Calu3 (cell line): ENCODE measurements at regions not wholly inside any gene's neighbourhood (a gene's known extent, or its start where the extent isn't known, plus 50 kb on each side); places are given as distances from the start of the nearest gene placed in this dataset.

Experiments used
- BruUV-seq: library from RNA; stranded (reverse); fragments of 400-500 nt; replicated peaks from 2 replicates; lab custom pipeline; 2021; lab: Mats Ljungman, UMichigan
- CTCF ChIA-PET: fragments of 300-600 bp; sonication (Branson Sonifier 250); formaldehyde crosslinking; loops from one replicate; lab custom pipeline; 2022; ENCODE audit warnings: antibody characterized with exemption; lab: Charles Lee
- DNase-seq: peaks from one replicate; pipeline ENCODE4 v3.0.0; 2022
- H3K27ac Mint-ChIP-seq: one replicate; pipeline ENCODE4 v1.8.0; 2022; ENCODE audit warnings: mixed read lengths; ENCODE audit not compliant: unreplicated experiment
- H3K27me3 Mint-ChIP-seq: one replicate; pipeline ENCODE4 v1.8.0; 2022; ENCODE audit warnings: mixed read lengths; ENCODE audit not compliant: unreplicated experiment
- H3K36me3 Mint-ChIP-seq: one replicate; pipeline ENCODE4 v1.8.0; 2022; ENCODE audit warnings: mild to moderate bottlenecking, moderate library complexity, mixed read lengths; ENCODE audit not compliant: insufficient read depth, unreplicated experiment
- H3K4me1 Mint-ChIP-seq: one replicate; pipeline ENCODE4 v1.8.0; 2022; ENCODE audit warnings: mild to moderate bottlenecking, low read depth, mixed read lengths; ENCODE audit not compliant: unreplicated experiment
- H3K4me3 Mint-ChIP-seq: one replicate; pipeline ENCODE4 v1.8.0; 2022; ENCODE audit warnings: mild to moderate bottlenecking, low read depth, moderate library complexity, mixed read lengths; ENCODE audit not compliant: unreplicated experiment
- H3K9me3 Mint-ChIP-seq: one replicate; pipeline ENCODE4 v1.8.0; 2022; ENCODE audit warnings: low read depth, mixed read lengths; ENCODE audit not compliant: unreplicated experiment
- CTCF ChIP-seq: fragments of 200-600 bp; IDR thresholded peaks from one replicate; pipeline ENCODE4 v1.8.0; 2022; ENCODE audit warnings: antibody characterized with exemption; ENCODE audit not compliant: unreplicated experiment
- intact Hi-C: fragments of 100-400 bp; cut with micrococcal nuclease; formaldehyde crosslinking; loops from one replicate; pipeline ENCODE4 v1.10.0; 2022; ENCODE audit not compliant: unreplicated experiment

- DNase-seq, result no peak
- CTCF ChIA-PET, result no interaction called here
- Mint-ChIP-seq H3K9me3 (peaks cover 2% of the 10 kb centered on the region), H3K4me1 (no peaks in the 10 kb centered on the region), H3K4me3 (no peak overlapping the region), H3K27ac (no peak overlapping the region), H3K36me3 (no peaks in the 10 kb centered on the region), H3K27me3 (no peaks in the 10 kb centered on the region)
- no TSS peak for BruUV-seq
- intact Hi-C loops, result no loop called here
- TF ChIP-seq CTCF, result no peak
Measured at GRCh38 chr7:48718731-48719378, 205.5 kb upstream of the CDC14C start.

GRCh38 chr7:48728799-48729198 lies 195.5 kb upstream of the CDC14C start:
- no peak overlapping the region for H3K4me3 Mint-ChIP-seq
- CTCF ChIA-PET, result no interaction called here
- TF ChIP-seq CTCF, result no peak
- BruUV-seq, result no TSS peak
- no peaks in the 10 kb centered on the region for H3K4me1 Mint-ChIP-seq
- no peak overlapping the region for H3K27ac Mint-ChIP-seq
- DNase-seq, result no peak
- peaks cover 10% of the 10 kb centered on the region for H3K9me3 Mint-ChIP-seq
- intact Hi-C loops, result no loop called here
- no peaks in the 10 kb centered on the region for H3K27me3 Mint-ChIP-seq
- H3K36me3 Mint-ChIP-seq, result no peaks in the 10 kb centered on the region

- TF ChIP-seq CTCF, result no peak
- CTCF ChIA-PET, result no interaction called here
- Mint-ChIP-seq H3K4me1 (no peaks in the 10 kb centered on the region), H3K27me3 (no peaks in the 10 kb centered on the region), H3K9me3 (peaks cover 10% of the 10 kb centered on the region), H3K4me3 (no peak overlapping the region), H3K36me3 (no peaks in the 10 kb centered on the region), H3K27ac (no peak overlapping the region)
- BruUV-seq, result no TSS peak
- no peak for DNase-seq
- intact Hi-C loops, result no loop called here
Measured at GRCh38 chr7:48734695-48735406, 189.5 kb upstream of the CDC14C start.

- no peak overlapping the region for H3K27ac Mint-ChIP-seq
- H3K27me3 Mint-ChIP-seq, result no peaks in the 10 kb centered on the region
- H3K36me3 Mint-ChIP-seq, result no peaks in the 10 kb centered on the region
- CTCF ChIA-PET, result no interaction called here
- H3K4me3 Mint-ChIP-seq, result no peak overlapping the region
- H3K4me1 Mint-ChIP-seq, result no peaks in the 10 kb centered on the region
- TF ChIP-seq CTCF, result no peak
- BruUV-seq, result no TSS peak
- intact Hi-C loops, result no loop called here
- DNase-seq, result no peak
- peaks cover 20% of the 10 kb centered on the region for H3K9me3 Mint-ChIP-seq
Measured at GRCh38 chr7:48741545-48741944, 182.8 kb upstream of the CDC14C start.
